ENCODE measurements at regions not wholly inside any gene's neighbourhood (a gene's known extent, or its start where the extent isn't known, plus 50 kb on each side); places are given as distances from the start of the nearest gene placed in this dataset.

GRCh38 chr15:81475926-81476325 is 101.9 kb upstream of the TMC3 start:
- Histone ChIP-seq H3K4me1 (ENCODE audit: control insufficient read depth, insufficient read depth, low read depth, low read length) (no peaks in the 10 kb centered on the region), H3K4me3 (ENCODE audit: insufficient read depth in 1 of 2, low read depth in 1 of 2, low read length in 2 of 2) (no peak overlapping the region), H3K4me2 (ENCODE audit: low read length, poor library complexity, severe bottlenecking) (no peak overlapping the region), H4K91ac (ENCODE audit: low read length) (no peak overlapping the region), H2AK5ac (ENCODE audit: low read length, severe bottlenecking) (no peak overlapping the region), H3K4ac (ENCODE audit: low read depth in 1 of 2, low read length in 2 of 2) (no peak overlapping the region), H3K18ac (ENCODE audit: low read depth in 1 of 2, low read length in 2 of 2) (no peak overlapping the region), H3K36me3 (ENCODE audit: control insufficient read depth in 1 of 2, insufficient read depth in 2 of 2, low read depth in 1 of 2, low read length in 2 of 2) (no peaks in the 10 kb centered on the region), H2BK12ac (ENCODE audit: low read length in 2 of 2) (no peak overlapping the region), H3K23ac (ENCODE audit: low read length in 2 of 2) (no peak overlapping the region), H4K8ac (ENCODE audit: low read length) (no peak overlapping the region), H3K27ac (ENCODE audit: low read length, poor library complexity, severe bottlenecking) (no peak overlapping the region), H2BK5ac (ENCODE audit: low read depth, low read length, poor library complexity, severe bottlenecking) (no peak overlapping the region), H3K79me1 (replicated peaks; ENCODE audit: low read length, poor library complexity, severe bottlenecking) (no peaks in the 10 kb centered on the region), H2AFZ (ENCODE audit: low read depth, low read length) (no peak overlapping the region), H3K9ac (ENCODE audit: low read length) (no peak overlapping the region), H3K9me3 (ENCODE audit: control insufficient read depth, low read length) (no peaks in the 10 kb centered on the region), H3K27me3 (ENCODE audit: control insufficient read depth in 1 of 2, insufficient read depth in 1 of 2, low read length in 2 of 2) (peaks cover 0 to 9% of the 10 kb centered on the region in 2 experiments), H3K14ac (ENCODE audit: low read length in 2 of 2) (no peak overlapping the region), H2BK15ac (ENCODE audit: low read depth, poor library complexity, severe bottlenecking) (no peak overlapping the region), H2BK120ac (ENCODE audit: low read depth, low read length) (no peak overlapping the region)
- no CpG with 5 or more reads among the region's 1 CpG for WGBS
- no peak for DNase-seq

- WGBS: 74% methylated on average over 2 of the region's 2 CpGs
- Histone ChIP-seq H2BK15ac (ENCODE audit: low read depth, poor library complexity, severe bottlenecking) (no peak overlapping the region), H3K4me2 (ENCODE audit: low read length, poor library complexity, severe bottlenecking) (no peak overlapping the region)
Measured at GRCh38 chr15:81475471-81475870, 101.5 kb upstream of the TMC3 start.

GRCh38 chr15:81473946-81474345 is 99.9 kb upstream of the TMC3 start:
- Histone ChIP-seq H3K9ac (ENCODE audit: low read length) (no peak overlapping the region), H3K36me3 (ENCODE audit: control insufficient read depth in 1 of 2, insufficient read depth in 2 of 2, low read depth in 1 of 2, low read length in 2 of 2) (no peaks in the 10 kb centered on the region), H3K18ac (ENCODE audit: low read depth in 1 of 2, low read length in 2 of 2) (no peak overlapping the region), H3K9me3 (ENCODE audit: control insufficient read depth, low read length) (no peaks in the 10 kb centered on the region), H3K27ac (ENCODE audit: low read length, poor library complexity, severe bottlenecking) (no peak overlapping the region), H3K4me3 (ENCODE audit: insufficient read depth in 1 of 2, low read depth in 1 of 2, low read length in 2 of 2) (no peak overlapping the region), H2BK12ac (ENCODE audit: low read length in 2 of 2) (no peak overlapping the region), H4K8ac (ENCODE audit: low read length) (no peak overlapping the region), H2BK15ac (ENCODE audit: low read depth, poor library complexity, severe bottlenecking) (no peak overlapping the region), H4K91ac (ENCODE audit: low read length) (no peak overlapping the region), H3K27me3 (ENCODE audit: control insufficient read depth in 1 of 2, insufficient read depth in 1 of 2, low read length in 2 of 2) (peaks cover 0 to 7% of the 10 kb centered on the region in 2 experiments), H2AFZ (ENCODE audit: low read depth, low read length) (no peak overlapping the region), H2BK120ac (ENCODE audit: low read depth, low read length) (no peak overlapping the region), H2BK5ac (ENCODE audit: low read depth, low read length, poor library complexity, severe bottlenecking) (no peak overlapping the region), H3K4ac (ENCODE audit: low read depth in 1 of 2, low read length in 2 of 2) (no peak overlapping the region), H3K79me1 (replicated peaks; ENCODE audit: low read length, poor library complexity, severe bottlenecking) (no peaks in the 10 kb centered on the region), H3K14ac (ENCODE audit: low read length in 2 of 2) (no peak overlapping the region), H2AK5ac (ENCODE audit: low read length, severe bottlenecking) (no peak overlapping the region), H3K4me1 (ENCODE audit: control insufficient read depth, insufficient read depth, low read depth, low read length) (no peaks in the 10 kb centered on the region), H3K4me2 (ENCODE audit: low read length, poor library complexity, severe bottlenecking) (no peak overlapping the region), H3K23ac (ENCODE audit: low read length in 2 of 2) (no peak overlapping the region)
- DNase-seq: no peak
- WGBS: 85% methylated on average over 5 of the region's 5 CpGs

More at GRCh38 chr15:81475471-81475870, 101.5 kb upstream of the TMC3 start:
- H3K23ac ChIP-seq (ENCODE audit: low read length in 2 of 2): no peak overlapping the region
- no peak overlapping the region for H3K14ac ChIP-seq (ENCODE audit: low read length in 2 of 2)
- no peaks in the 10 kb centered on the region for H3K36me3 ChIP-seq (ENCODE audit: control insufficient read depth in 1 of 2, insufficient read depth in 2 of 2, low read depth in 1 of 2, low read length in 2 of 2)
- no peak for DNase-seq
- no peak overlapping the region for H2AK5ac ChIP-seq (ENCODE audit: low read length, severe bottlenecking)
- H3K27ac ChIP-seq (ENCODE audit: low read length, poor library complexity, severe bottlenecking): no peak overlapping the region
- no peak overlapping the region for H3K4ac ChIP-seq (ENCODE audit: low read depth in 1 of 2, low read length in 2 of 2)
- no peak overlapping the region for H2AFZ ChIP-seq (ENCODE audit: low read depth, low read length)
- H3K4me3 ChIP-seq (ENCODE audit: insufficient read depth in 1 of 2, low read depth in 1 of 2, low read length in 2 of 2): no peak overlapping the region
- no peak overlapping the region for H3K18ac ChIP-seq (ENCODE audit: low read depth in 1 of 2, low read length in 2 of 2)
- H3K79me1 ChIP-seq (replicated peaks; ENCODE audit: low read length, poor library complexity, severe bottlenecking): no peaks in the 10 kb centered on the region
- H3K9ac ChIP-seq (ENCODE audit: low read length): no peak overlapping the region
- no peak overlapping the region for H4K91ac ChIP-seq (ENCODE audit: low read length)
- H3K27me3 ChIP-seq (ENCODE audit: control insufficient read depth in 1 of 2, insufficient read depth in 1 of 2, low read length in 2 of 2): peaks cover 0 to 7% of the 10 kb centered on the region in 2 experiments
- H2BK120ac ChIP-seq (ENCODE audit: low read depth, low read length): no peak overlapping the region
- no peak overlapping the region for H4K8ac ChIP-seq (ENCODE audit: low read length)
- H3K4me1 ChIP-seq (ENCODE audit: control insufficient read depth, insufficient read depth, low read depth, low read length): no peaks in the 10 kb centered on the region
- H2BK5ac ChIP-seq (ENCODE audit: low read depth, low read length, poor library complexity, severe bottlenecking): no peak overlapping the region
- H3K9me3 ChIP-seq (ENCODE audit: control insufficient read depth, low read length): no peaks in the 10 kb centered on the region
- H2BK12ac ChIP-seq (ENCODE audit: low read length in 2 of 2): no peak overlapping the region

- Histone ChIP-seq H2AK5ac (ENCODE audit: low read length, severe bottlenecking) (no peak overlapping the region), H3K18ac (ENCODE audit: low read depth in 1 of 2, low read length in 2 of 2) (no peak overlapping the region), H3K9me3 (ENCODE audit: control insufficient read depth, low read length) (no peaks in the 10 kb centered on the region), H3K27ac (ENCODE audit: low read length, poor library complexity, severe bottlenecking) (no peak overlapping the region), H3K4me3 (ENCODE audit: insufficient read depth in 1 of 2, low read depth in 1 of 2, low read length in 2 of 2) (no peak overlapping the region), H3K79me1 (replicated peaks; ENCODE audit: low read length, poor library complexity, severe bottlenecking) (no peaks in the 10 kb centered on the region), H2AFZ (ENCODE audit: low read depth, low read length) (no peak overlapping the region), H3K4ac (ENCODE audit: low read depth in 1 of 2, low read length in 2 of 2) (no peak overlapping the region), H4K8ac (ENCODE audit: low read length) (no peak overlapping the region), H2BK15ac (ENCODE audit: low read depth, poor library complexity, severe bottlenecking) (no peak overlapping the region), H3K23ac (ENCODE audit: low read length in 2 of 2) (no peak overlapping the region), H2BK5ac (ENCODE audit: low read depth, low read length, poor library complexity, severe bottlenecking) (no peak overlapping the region), H4K91ac (ENCODE audit: low read length) (no peak overlapping the region), H3K27me3 (ENCODE audit: control insufficient read depth in 1 of 2, insufficient read depth in 1 of 2, low read length in 2 of 2) (peaks cover 0 to 7% of the 10 kb centered on the region in 2 experiments), H3K4me2 (ENCODE audit: low read length, poor library complexity, severe bottlenecking) (no peak overlapping the region), H3K36me3 (ENCODE audit: control insufficient read depth in 1 of 2, insufficient read depth in 2 of 2, low read depth in 1 of 2, low read length in 2 of 2) (no peaks in the 10 kb centered on the region), H2BK12ac (ENCODE audit: low read length in 2 of 2) (no peak overlapping the region), H3K4me1 (ENCODE audit: control insufficient read depth, insufficient read depth, low read depth, low read length) (no peaks in the 10 kb centered on the region), H2BK120ac (ENCODE audit: low read depth, low read length) (no peak overlapping the region), H3K14ac (ENCODE audit: low read length in 2 of 2) (no peak overlapping the region), H3K9ac (ENCODE audit: low read length) (no peak overlapping the region)
- WGBS: 87% methylated on average over 4 of the region's 4 CpGs
- DNase-seq: no peak
Measured at GRCh38 chr15:81473177-81473576, 99.2 kb upstream of the TMC3 start.
